Epithelial cell of proximal tubule (primary cell): ENCODE measurements at regions not wholly inside any gene's neighbourhood (a gene's known extent, or its start where the extent isn't known, plus 50 kb on each side); places are given as distances from the start of the nearest gene placed in this dataset.

Experiments
- DNase-seq: peaks from one replicate; pipeline ENCODE4 v3.0.0-alpha.2; 2011; ENCODE audit warnings: low read depth
- H3K4me3 ChIP-seq: 2 replicates; pipeline ENCODE4 v1.5.1; 2011; ENCODE audit warnings: low read depth, mild to moderate bottlenecking, low read length
- TF ChIP-seq, protein P1 (sequence below): conservative IDR thresholded peaks from 2 replicates; pipeline ENCODE4 v1.5.1; 2012; ENCODE audit warnings: low read depth, mild to moderate bottlenecking, low read length

DNA sequence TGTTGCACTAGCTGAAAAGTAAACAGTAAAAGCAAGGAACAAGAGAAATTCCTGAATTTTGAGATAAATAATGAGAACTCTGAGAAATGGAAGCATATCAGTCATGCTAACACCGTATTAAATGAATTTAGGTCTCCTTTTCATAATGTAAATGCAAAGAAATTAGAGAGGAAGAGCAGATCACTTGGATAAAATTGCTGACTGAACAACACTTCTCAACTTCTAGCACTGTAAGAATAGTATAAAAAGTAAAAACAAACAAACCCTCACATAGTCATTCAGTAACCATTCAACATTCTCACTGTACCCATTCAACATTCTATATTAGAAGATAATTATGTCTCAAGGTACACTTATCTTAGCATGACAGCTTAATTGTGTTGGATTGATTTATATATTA lies 217.3 kb upstream of the LRFN5 start:
- no peak overlapping the region for H3K4me3 ChIP-seq
- DNase-seq = no peak
- TF ChIP-seq, protein P1, sequence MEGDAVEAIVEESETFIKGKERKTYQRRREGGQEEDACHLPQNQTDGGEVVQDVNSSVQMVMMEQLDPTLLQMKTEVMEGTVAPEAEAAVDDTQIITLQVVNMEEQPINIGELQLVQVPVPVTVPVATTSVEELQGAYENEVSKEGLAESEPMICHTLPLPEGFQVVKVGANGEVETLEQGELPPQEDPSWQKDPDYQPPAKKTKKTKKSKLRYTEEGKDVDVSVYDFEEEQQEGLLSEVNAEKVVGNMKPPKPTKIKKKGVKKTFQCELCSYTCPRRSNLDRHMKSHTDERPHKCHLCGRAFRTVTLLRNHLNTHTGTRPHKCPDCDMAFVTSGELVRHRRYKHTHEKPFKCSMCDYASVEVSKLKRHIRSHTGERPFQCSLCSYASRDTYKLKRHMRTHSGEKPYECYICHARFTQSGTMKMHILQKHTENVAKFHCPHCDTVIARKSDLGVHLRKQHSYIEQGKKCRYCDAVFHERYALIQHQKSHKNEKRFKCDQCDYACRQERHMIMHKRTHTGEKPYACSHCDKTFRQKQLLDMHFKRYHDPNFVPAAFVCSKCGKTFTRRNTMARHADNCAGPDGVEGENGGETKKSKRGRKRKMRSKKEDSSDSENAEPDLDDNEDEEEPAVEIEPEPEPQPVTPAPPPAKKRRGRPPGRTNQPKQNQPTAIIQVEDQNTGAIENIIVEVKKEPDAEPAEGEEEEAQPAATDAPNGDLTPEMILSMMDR = no peak

- no peak for DNase-seq
- H3K4me3 ChIP-seq = no peak overlapping the region
- TF ChIP-seq, protein P1 = no peak
Observed at GRCh38 chr14:41385797-41386196, 220.9 kb upstream of the LRFN5 start.

DNA sequence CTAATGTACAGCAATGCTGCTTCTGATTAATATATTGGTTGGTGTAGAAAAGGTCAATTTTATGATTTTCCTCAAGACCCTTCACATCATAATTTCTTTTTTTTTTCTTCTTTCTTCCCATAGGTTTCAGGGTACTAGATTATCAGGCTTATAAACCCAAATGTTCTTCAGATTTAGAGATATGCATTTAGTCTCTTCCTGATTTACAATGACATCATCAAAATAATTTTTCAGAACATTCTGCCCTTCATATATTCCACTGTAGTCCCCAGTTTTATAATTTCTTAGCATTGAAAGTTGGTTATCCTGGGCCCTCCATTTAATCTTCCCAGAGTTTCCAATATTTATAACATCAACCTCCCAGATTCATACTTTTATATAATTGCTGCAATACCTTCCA lies 226.7 kb upstream of the LRFN5 start:
- no peak overlapping the region for H3K4me3 ChIP-seq
- DNase-seq = no peak
- TF ChIP-seq, protein P1 = no peak

- TF ChIP-seq, protein P1 = no peak
- no peak overlapping the region for H3K4me3 ChIP-seq
- no peak for DNase-seq
Observed at GRCh38 chr14:41378526-41378925, 228.2 kb upstream of the LRFN5 start.

DNA sequence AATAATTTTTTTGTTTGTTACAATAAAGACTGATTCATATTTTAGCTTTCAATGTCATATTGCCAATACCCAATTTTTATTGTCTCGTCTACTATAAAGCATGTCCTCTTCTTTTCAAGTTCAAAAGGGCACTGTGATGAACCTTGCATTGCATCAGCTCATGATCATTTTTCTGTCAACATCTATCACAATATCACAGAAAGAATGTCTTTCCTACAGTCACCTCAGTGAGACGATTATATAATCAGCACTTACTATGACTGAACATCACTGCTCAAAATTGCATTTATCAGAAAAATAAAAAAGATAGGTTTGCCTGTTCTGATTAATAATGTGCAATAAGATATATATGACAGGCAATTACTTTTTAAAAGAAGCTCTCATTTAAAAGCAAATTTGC lies 228.7 kb upstream of the LRFN5 start:
- DNase-seq = no peak
- no peak overlapping the region for H3K4me3 ChIP-seq
- TF ChIP-seq, protein P1 = no peak

DNA sequence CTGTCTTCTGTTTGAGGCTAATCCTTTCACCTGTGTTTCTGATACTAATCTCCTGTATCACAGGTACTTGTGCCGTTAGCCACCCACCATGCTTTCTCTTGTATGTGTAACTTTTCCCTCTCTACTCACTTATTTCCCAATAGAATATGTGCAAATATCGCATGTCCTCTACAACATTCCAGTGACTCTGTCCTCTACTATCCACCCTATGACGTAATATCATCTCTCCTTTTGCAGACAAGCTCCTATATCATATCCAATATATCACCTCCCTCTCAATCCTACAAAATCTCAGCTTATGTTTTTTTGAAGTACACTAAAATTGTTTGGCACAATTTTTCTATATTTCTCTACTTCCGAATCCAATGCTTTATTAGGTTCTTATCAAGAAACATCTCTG lies 232.6 kb upstream of the LRFN5 start:
- no peak overlapping the region for H3K4me3 ChIP-seq
- no peak for DNase-seq
- TF ChIP-seq, protein P1 = no peak

DNA sequence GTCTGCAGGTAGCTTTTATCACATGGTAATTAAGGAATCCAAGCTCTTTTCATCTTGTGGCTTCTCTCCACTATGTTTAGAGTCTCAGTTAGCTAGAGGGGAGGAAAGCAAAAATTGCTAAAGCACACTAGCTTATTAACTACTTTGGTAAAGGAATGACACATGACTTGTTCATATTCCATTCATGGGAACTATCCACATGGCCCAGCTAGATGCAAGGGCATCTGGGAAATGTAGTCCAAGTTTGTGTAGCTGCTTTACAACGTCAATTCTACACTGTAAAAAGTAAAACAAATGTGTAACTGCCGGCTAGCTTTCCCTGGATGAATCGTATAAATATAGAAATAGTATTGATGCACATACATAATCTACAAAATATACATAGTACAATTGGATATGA lies 244.5 kb upstream of the LRFN5 start:
- TF ChIP-seq, protein P1 = no peak
- no peak for DNase-seq
- no peak overlapping the region for H3K4me3 ChIP-seq
